ENCODE measurements at regions not wholly inside any gene's neighbourhood (a gene's known extent, or its start where the extent isn't known, plus 50 kb on each side); places are given as distances from the start of the nearest gene placed in this dataset.

- ATAC-seq = peak; percentile 56
- TF ChIP-seq CTCF (IDR thresholded peaks at IDR 0.05) = no peak
- Histone ChIP-seq H3K4me1 (ENCODE audit: low read depth) (peaks cover 4% of the 10 kb centered on the region), H3K4me3 (no peak overlapping the region), H3K36me3 (ENCODE audit: low read depth) (no peaks in the 10 kb centered on the region), H3K9me3 (no peaks in the 10 kb centered on the region)
- DNase-seq = no peak
- intact Hi-C loops (cut with DNase I, micrococcal nuclease) = no loop called here
Measured at GRCh38 chr10:35768731-35769130, 126.6 kb upstream of the FZD8 start.

- H3K4me3 ChIP-seq = no peak overlapping the region
- ATAC-seq (no peak), DNase-seq (no peak)
- H3K9me3 ChIP-seq = no peaks in the 10 kb centered on the region
- peaks cover 4% of the 10 kb centered on the region for H3K4me1 ChIP-seq (ENCODE audit: low read depth)
- no peak for TF ChIP-seq CTCF (IDR thresholded peaks at IDR 0.05)
- intact Hi-C loops (cut with DNase I, micrococcal nuclease) = no loop called here
- no peaks in the 10 kb centered on the region for H3K36me3 ChIP-seq (ENCODE audit: low read depth)
Measured at GRCh38 chr10:35768011-35768410, 125.9 kb upstream of the FZD8 start.

GRCh38 chr10:35765996-35766395, 123.9 kb upstream of the FZD8 start:
- Histone ChIP-seq H3K9me3 (no peaks in the 10 kb centered on the region), H3K4me3 (no peak overlapping the region), H3K4me1 (ENCODE audit: low read depth) (peaks cover 2% of the 10 kb centered on the region), H3K36me3 (ENCODE audit: low read depth) (no peaks in the 10 kb centered on the region)
- peak; percentile 87 for ATAC-seq
- DNase-seq = no peak
- intact Hi-C loops (cut with DNase I, micrococcal nuclease) = no loop called here
- TF ChIP-seq CTCF (IDR thresholded peaks at IDR 0.05) = no peak

GRCh38 chr10:35765066-35765527, 123.0 kb upstream of the FZD8 start:
- ATAC-seq (peak; percentile 76), DNase-seq (peak; percentile 49 to 66 (median 58))
- Histone ChIP-seq H3K4me1 (ENCODE audit: low read depth) (no peaks in the 10 kb centered on the region), H3K9me3 (no peaks in the 10 kb centered on the region), H3K36me3 (ENCODE audit: low read depth) (no peaks in the 10 kb centered on the region), H3K4me3 (no peak overlapping the region)
- no peak for TF ChIP-seq CTCF (IDR thresholded peaks at IDR 0.05)
- intact Hi-C loops (cut with DNase I, micrococcal nuclease) = no loop called here

- intact Hi-C loops (cut with DNase I, micrococcal nuclease) = no loop called here
- no peak for ATAC-seq
- TF ChIP-seq CTCF (IDR thresholded peaks at IDR 0.05) = no peak
Measured at GRCh38 chr10:35762311-35763030, 120.4 kb upstream of the FZD8 start.

More at GRCh38 chr10:35762311-35763030, 120.4 kb upstream of the FZD8 start:
- no peaks in the 10 kb centered on the region for H3K36me3 ChIP-seq (ENCODE audit: low read depth)
- H3K9me3 ChIP-seq = no peaks in the 10 kb centered on the region
- H3K4me3 ChIP-seq = no peak overlapping the region
- H3K4me1 ChIP-seq (ENCODE audit: low read depth) = no peaks in the 10 kb centered on the region
- DNase-seq = no peak
